ENCODE measurements at regions not wholly inside any gene's neighbourhood (a gene's known extent, or its start where the extent isn't known, plus 50 kb on each side); places are given as distances from the start of the nearest gene placed in this dataset.

DNA sequence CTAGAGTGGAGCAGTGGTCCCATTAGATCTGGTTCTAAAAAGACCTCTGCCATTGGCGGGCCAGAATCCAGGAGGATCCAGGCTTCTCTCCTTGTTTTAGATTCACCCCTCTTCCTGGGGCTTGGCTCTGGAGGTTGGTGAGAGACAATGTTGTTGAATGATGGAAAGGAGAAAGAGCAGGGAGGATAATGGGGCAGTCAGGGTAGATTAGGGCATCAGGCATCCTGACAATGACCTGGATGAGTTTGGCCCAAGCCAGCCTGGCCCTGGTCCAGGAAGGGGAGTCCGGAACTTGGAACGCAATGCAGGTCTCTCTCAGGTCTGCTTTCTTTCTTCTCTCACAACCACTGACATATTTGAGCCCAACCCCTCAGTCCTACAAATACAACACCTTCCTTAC, 260.1 kb upstream of the RASGRP1 start:
- H3K9ac ChIP-seq (replicated peaks in 1 of 4; ENCODE audit: extremely low read depth in 1 of 4, low read depth in 3 of 4, low read length in 3 of 4) = no peak overlapping the region
- CTCF ChIA-PET (ENCODE audit: partially characterized antibody) = no interaction called here
- WGBS, 2 experiments (ENCODE audit: extremely low coverage in 1 of 2, insufficient coverage in 1 of 2, insufficient read length in 1 of 2, insufficient replicate concordance in 2 of 2, low coverage in 1 of 2, low lambda C conversion rate in 2 of 2, missing lambda C conversion rate in 1 of 2) = 87% methylated on average over 3 of the region's 3 CpGs; no CpG with 5 or more reads in 1 of the 2 experiments

More for the DNA sequence above, 260.1 kb upstream of the RASGRP1 start:
- no peak overlapping the region for H2BK15ac ChIP-seq (ENCODE audit: low read length)
- H3K18ac ChIP-seq (ENCODE audit: extremely low read depth, low read length) = no peak overlapping the region
- no peaks in the 10 kb centered on the region for H3K9me3 ChIP-seq (ENCODE audit: insufficient read depth in 2 of 2, low read depth in 1 of 2, low read length in 1 of 2)
- no peak overlapping the region for H4K91ac ChIP-seq (replicated peaks; ENCODE audit: insufficient read length, low read length)
- no peaks in the 10 kb centered on the region for H3K23me2 ChIP-seq (ENCODE audit: low read depth, low read length)
- no peaks in the 10 kb centered on the region for H3K79me2 ChIP-seq (ENCODE audit: control insufficient read depth in 1 of 2, insufficient read depth in 2 of 2, low read length in 2 of 2)
- POLR2A ChIA-PET (ENCODE audit: partially characterized antibody) = no interaction called here
- no peak for TF ChIP-seq USF2 (IDR thresholded peaks at IDR 0.05; ENCODE audit: low read length)
- no peak for TF ChIP-seq MAFK (IDR thresholded peaks at IDR 0.05; ENCODE audit: low read depth, low read length)
- TF ChIP-seq ZNF274 (IDR thresholded peaks at IDR 0.05; ENCODE audit: borderline replicate concordance, extremely low read depth, low read length) = no peak
- no peak for TF ChIP-seq RNF2 (IDR thresholded peaks at IDR 0.05; ENCODE audit: borderline replicate concordance, low read depth, low read length, missing control alignments, poor library complexity, severe bottlenecking)
- TF ChIP-seq SP2 (IDR thresholded peaks at IDR 0.05; ENCODE audit: low read length) = no peak
- TF ChIP-seq GTF2F1 (IDR thresholded peaks at IDR 0.05; ENCODE audit: borderline replicate concordance, low read depth, low read length) = no peak
- TF ChIP-seq RXRA (IDR thresholded peaks at IDR 0.05; ENCODE audit: insufficient read depth, low read depth, low read length) = no peak
- no peak for TF ChIP-seq BACH1 (IDR thresholded peaks at IDR 0.05; ENCODE audit: low read length)
- no peak for TF ChIP-seq CREB1 (IDR thresholded peaks at IDR 0.05)
- H3K14ac ChIP-seq (ENCODE audit: insufficient read length) = no peak overlapping the region
- H3K36me3 ChIP-seq (ENCODE audit: control insufficient read depth in 2 of 4, insufficient read depth in 4 of 4, low read length in 3 of 4) = no peaks in the 10 kb centered on the region
- FAIRE-seq (no peak), DNase-seq (ENCODE audit: low read depth in 1 of 2, low spot score in 2 of 2) (no peak)
- no peaks in the 10 kb centered on the region for H3K27me3 ChIP-seq (replicated peaks in 1 of 4; ENCODE audit: control insufficient read depth in 3 of 4, extremely low read depth in 1 of 4, insufficient read depth in 3 of 4, low read length in 3 of 4)
- H3K4me3 ChIP-seq (ENCODE audit: extremely low read depth in 1 of 4, insufficient read depth in 2 of 4, low read depth in 3 of 4, low read length in 4 of 4) = no peak overlapping the region
- H2BK20ac ChIP-seq (ENCODE audit: low read length) = no peak overlapping the region
- no peaks in the 10 kb centered on the region for H3K79me1 ChIP-seq (ENCODE audit: low read depth, low read length)
- no peak overlapping the region for H2BK120ac ChIP-seq (replicated peaks; ENCODE audit: low read depth, low read length)
- H4K8ac ChIP-seq (ENCODE audit: extremely low read depth, insufficient read depth, low read length) = no peak overlapping the region; the same call in 1 of the 2 replicates
- H3K27ac ChIP-seq (ENCODE audit: low read depth, low read length) = no peak overlapping the region
- no peak overlapping the region for H2BK5ac ChIP-seq (ENCODE audit: low read depth, low read length)
- H3K4ac ChIP-seq (replicated peaks; ENCODE audit: insufficient read length, low read depth, low read length) = no peak overlapping the region
- no peaks in the 10 kb centered on the region for H4K20me1 ChIP-seq (replicated peaks in 1 of 2; ENCODE audit: control insufficient read depth in 1 of 2, insufficient read depth in 2 of 2, low read length in 2 of 2)
- no peak overlapping the region for H2BK12ac ChIP-seq (ENCODE audit: low read depth, low read length)
- H3K4me2 ChIP-seq (ENCODE audit: insufficient read depth in 1 of 2, low read depth in 2 of 2, low read length in 2 of 2) = no peak overlapping the region
- no peak overlapping the region for H2AK5ac ChIP-seq (ENCODE audit: low read depth, low read length)
- H3K4me1 ChIP-seq (replicated peaks in 1 of 4; ENCODE audit: control insufficient read depth in 3 of 4, insufficient read depth in 4 of 4, low read length in 3 of 4) = no peaks in the 10 kb centered on the region
- no peak overlapping the region for H2AFZ ChIP-seq (ENCODE audit: low read length)
- no peak overlapping the region for H3K23ac ChIP-seq (ENCODE audit: insufficient read length)
- H3K56ac ChIP-seq (replicated peaks; ENCODE audit: insufficient read length, low read depth, low read length) = no peak overlapping the region
- no peak overlapping the region for H4K5ac ChIP-seq (ENCODE audit: insufficient read length, low read depth, low read length)
